Islet of Langerhans (tissue), 1 donor: ENCODE measurements at regions not wholly inside any gene's neighbourhood (a gene's known extent, or its start where the extent isn't known, plus 50 kb on each side); places are given as distances from the start of the nearest gene placed in this dataset.
A peak's percentile ranks its signal among the peaks of the same experiment; 100 is the strongest.
"Not testable (repeated sequence)": the region's sequence is repeated elsewhere in the genome, so short reads cannot be mapped to it uniquely, and the experiment has no call there.

ENCODE experiments used
- FAIRE-seq: peaks from one replicate; lab custom pipeline; 2011; peaks lifted over from hg19 to GRCh38; lab: Jason Lieb, UNC

GRCh38 chr5:103801681-103802080 is 239.1 kb upstream of the NUDT12 start:
- FAIRE-seq: no peak

GRCh38 chr5:103800741-103801495 is 238.3 kb upstream of the NUDT12 start:
- FAIRE-seq: no peak

- FAIRE-seq: no peak
These were observed 231.1 kb upstream of the NUDT12 start for GRCh38 chr5:103793595-103794182.

- no peak for FAIRE-seq
These were observed 223.0 kb upstream of the NUDT12 start for GRCh38 chr5:103785569-103785968.

- FAIRE-seq: no peak
These were observed 221.1 kb upstream of the NUDT12 start for GRCh38 chr5:103783669-103784068.

- FAIRE-seq: no peak
These were observed 218.2 kb upstream of the NUDT12 start for GRCh38 chr5:103780794-103781193.

- FAIRE-seq: no peak
These were observed 212.1 kb upstream of the NUDT12 start for GRCh38 chr5:103774721-103775120.

- no peak for FAIRE-seq
These were observed 209.7 kb upstream of the NUDT12 start for GRCh38 chr5:103772248-103772647.

- FAIRE-seq: no peak
These were observed 201.8 kb upstream of the NUDT12 start for GRCh38 chr5:103764403-103764802.

GRCh38 chr5:103758996-103759395 is 196.4 kb upstream of the NUDT12 start:
- FAIRE-seq: peak; percentile 95

GRCh38 chr5:103755974-103756373 is 193.4 kb upstream of the NUDT12 start:
- FAIRE-seq: no peak

- no peak for FAIRE-seq
These were observed 182.9 kb upstream of the NUDT12 start for GRCh38 chr5:103745353-103746065.

GRCh38 chr5:103744159-103744558 is 181.6 kb upstream of the NUDT12 start:
- FAIRE-seq: no peak

GRCh38 chr5:103743421-103743820 is 180.8 kb upstream of the NUDT12 start:
- FAIRE-seq: no peak

GRCh38 chr5:103741984-103742383 is 179.4 kb upstream of the NUDT12 start:
- no peak for FAIRE-seq

GRCh38 chr5:103736343-103736742 is 173.8 kb upstream of the NUDT12 start:
- not testable (repeated sequence) for FAIRE-seq

GRCh38 chr5:103724271-103724670 is 161.7 kb upstream of the NUDT12 start:
- FAIRE-seq: peak; percentile 95

- no peak for FAIRE-seq
These were observed 158.6 kb upstream of the NUDT12 start for GRCh38 chr5:103721183-103721582.

- no peak for FAIRE-seq
These were observed 155.5 kb upstream of the NUDT12 start for GRCh38 chr5:103718108-103718507.

GRCh38 chr5:103708601-103709000 is 146.0 kb upstream of the NUDT12 start:
- no peak for FAIRE-seq

GRCh38 chr5:103706939-103707682 is 144.5 kb upstream of the NUDT12 start:
- FAIRE-seq: peak; percentile 71

- no peak for FAIRE-seq
These were observed 141.0 kb upstream of the NUDT12 start for GRCh38 chr5:103703617-103704016.

GRCh38 chr5:103693517-103693916 is 130.9 kb upstream of the NUDT12 start:
- no peak for FAIRE-seq
